ENCODE measurements at regions not wholly inside any gene's neighbourhood (a gene's known extent, or its start where the extent isn't known, plus 50 kb on each side); places are given as distances from the start of the nearest gene placed in this dataset.

DNA sequence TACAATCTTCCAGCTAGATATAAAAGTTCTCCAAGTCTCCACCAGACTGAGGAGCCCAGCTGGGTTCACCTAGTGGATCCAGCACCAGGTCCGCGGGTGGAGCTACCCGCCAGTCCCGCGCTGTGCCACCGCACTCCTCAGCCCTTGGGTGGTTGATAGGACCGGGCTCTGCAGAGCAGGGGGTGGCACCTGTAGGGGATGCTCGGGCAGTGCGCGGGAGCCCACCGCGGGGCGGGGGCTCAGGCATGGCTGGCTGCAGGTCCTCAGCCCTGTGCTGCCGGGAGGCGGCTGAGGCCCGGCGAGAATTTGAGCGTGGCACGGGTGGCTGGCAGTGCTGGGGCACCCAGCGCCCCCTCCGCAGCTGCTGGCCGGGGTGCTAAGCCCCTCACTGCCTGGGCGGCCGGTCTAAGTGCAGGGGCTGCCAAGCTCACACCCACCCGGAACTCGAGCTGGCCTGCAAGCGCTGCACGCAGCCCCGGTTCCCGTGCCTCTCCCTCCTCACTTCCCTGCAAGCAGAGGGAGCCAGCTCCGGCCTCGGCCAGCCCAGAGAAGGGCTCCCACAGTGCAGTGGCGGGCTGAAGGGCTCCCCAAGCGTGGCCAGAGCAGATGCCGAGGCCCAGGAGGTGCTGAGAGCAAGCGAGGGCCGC, 542.8 kb upstream of the PCDH9 start:
- TF ChIP-seq HEYL (CRISPR knock-in tag; IDR thresholded peaks at IDR 0.05) (no peak), ESRRA (IDR thresholded peaks at IDR 0.05; ENCODE audit: borderline replicate concordance, low read length) (no peak), POLR2A (IDR thresholded peaks at IDR 0.05; ENCODE audit: low read length) (no peak), RAD21 (conservative IDR thresholded peaks at IDR 0.05 in 1 of 2, IDR thresholded peaks at IDR 0.05 in 1 of 2) (no peak), CEBPB (IDR thresholded peaks at IDR 0.05) (no peak), ZFP36 (IDR thresholded peaks at IDR 0.05; ENCODE audit: borderline replicate concordance, partially characterized antibody) (no peak)
- TF ChIP-seq, protein P1, sequence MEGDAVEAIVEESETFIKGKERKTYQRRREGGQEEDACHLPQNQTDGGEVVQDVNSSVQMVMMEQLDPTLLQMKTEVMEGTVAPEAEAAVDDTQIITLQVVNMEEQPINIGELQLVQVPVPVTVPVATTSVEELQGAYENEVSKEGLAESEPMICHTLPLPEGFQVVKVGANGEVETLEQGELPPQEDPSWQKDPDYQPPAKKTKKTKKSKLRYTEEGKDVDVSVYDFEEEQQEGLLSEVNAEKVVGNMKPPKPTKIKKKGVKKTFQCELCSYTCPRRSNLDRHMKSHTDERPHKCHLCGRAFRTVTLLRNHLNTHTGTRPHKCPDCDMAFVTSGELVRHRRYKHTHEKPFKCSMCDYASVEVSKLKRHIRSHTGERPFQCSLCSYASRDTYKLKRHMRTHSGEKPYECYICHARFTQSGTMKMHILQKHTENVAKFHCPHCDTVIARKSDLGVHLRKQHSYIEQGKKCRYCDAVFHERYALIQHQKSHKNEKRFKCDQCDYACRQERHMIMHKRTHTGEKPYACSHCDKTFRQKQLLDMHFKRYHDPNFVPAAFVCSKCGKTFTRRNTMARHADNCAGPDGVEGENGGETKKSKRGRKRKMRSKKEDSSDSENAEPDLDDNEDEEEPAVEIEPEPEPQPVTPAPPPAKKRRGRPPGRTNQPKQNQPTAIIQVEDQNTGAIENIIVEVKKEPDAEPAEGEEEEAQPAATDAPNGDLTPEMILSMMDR (IDR thresholded peaks at IDR 0.05), result no peak
- TF ChIP-seq, protein P2, sequence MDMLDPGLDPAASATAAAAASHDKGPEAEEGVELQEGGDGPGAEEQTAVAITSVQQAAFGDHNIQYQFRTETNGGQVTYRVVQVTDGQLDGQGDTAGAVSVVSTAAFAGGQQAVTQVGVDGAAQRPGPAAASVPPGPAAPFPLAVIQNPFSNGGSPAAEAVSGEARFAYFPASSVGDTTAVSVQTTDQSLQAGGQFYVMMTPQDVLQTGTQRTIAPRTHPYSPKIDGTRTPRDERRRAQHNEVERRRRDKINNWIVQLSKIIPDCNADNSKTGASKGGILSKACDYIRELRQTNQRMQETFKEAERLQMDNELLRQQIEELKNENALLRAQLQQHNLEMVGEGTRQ (IDR thresholded peaks at IDR 0.05), result no peak
- TF ChIP-seq, protein P3, sequence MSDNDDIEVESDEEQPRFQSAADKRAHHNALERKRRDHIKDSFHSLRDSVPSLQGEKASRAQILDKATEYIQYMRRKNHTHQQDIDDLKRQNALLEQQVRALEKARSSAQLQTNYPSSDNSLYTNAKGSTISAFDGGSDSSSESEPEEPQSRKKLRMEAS (IDR thresholded peaks at IDR 0.05), result no peak
- TF ChIP-seq, protein P4, sequence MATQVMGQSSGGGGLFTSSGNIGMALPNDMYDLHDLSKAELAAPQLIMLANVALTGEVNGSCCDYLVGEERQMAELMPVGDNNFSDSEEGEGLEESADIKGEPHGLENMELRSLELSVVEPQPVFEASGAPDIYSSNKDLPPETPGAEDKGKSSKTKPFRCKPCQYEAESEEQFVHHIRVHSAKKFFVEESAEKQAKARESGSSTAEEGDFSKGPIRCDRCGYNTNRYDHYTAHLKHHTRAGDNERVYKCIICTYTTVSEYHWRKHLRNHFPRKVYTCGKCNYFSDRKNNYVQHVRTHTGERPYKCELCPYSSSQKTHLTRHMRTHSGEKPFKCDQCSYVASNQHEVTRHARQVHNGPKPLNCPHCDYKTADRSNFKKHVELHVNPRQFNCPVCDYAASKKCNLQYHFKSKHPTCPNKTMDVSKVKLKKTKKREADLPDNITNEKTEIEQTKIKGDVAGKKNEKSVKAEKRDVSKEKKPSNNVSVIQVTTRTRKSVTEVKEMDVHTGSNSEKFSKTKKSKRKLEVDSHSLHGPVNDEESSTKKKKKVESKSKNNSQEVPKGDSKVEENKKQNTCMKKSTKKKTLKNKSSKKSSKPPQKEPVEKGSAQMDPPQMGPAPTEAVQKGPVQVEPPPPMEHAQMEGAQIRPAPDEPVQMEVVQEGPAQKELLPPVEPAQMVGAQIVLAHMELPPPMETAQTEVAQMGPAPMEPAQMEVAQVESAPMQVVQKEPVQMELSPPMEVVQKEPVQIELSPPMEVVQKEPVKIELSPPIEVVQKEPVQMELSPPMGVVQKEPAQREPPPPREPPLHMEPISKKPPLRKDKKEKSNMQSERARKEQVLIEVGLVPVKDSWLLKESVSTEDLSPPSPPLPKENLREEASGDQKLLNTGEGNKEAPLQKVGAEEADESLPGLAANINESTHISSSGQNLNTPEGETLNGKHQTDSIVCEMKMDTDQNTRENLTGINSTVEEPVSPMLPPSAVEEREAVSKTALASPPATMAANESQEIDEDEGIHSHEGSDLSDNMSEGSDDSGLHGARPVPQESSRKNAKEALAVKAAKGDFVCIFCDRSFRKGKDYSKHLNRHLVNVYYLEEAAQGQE (IDR thresholded peaks at IDR 0.05), result no peak
